ENCODE measurements at regions not wholly inside any gene's neighbourhood (a gene's known extent, or its start where the extent isn't known, plus 50 kb on each side); places are given as distances from the start of the nearest gene placed in this dataset.

DNA sequence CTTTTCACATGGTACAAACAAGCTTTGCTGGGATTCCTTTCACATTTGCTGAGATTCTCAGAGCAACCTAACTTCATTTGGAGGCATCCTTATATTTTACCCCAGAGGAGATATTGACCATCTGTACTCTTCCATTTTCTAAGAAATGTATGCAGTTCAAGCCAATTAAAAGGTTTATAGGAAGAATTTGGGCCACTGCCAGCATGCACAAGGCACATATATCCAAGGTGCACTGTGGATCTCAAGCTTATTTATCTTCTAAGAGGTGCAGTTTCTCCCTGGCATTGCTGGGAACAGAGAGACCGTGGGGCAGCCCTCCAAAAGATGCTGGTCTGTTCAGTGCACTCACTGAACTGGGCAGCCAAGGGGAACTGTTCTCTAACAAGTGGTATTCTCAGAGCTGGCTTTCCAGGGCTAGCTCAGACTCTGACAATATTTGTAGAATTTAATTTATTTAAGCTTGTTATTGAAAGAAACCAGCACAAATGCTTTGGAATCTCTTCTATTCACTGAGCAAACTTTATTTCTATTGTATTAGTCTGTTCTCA, 213.3 kb downstream of the TENT4A start:
- DNase-seq, result peak; percentile 25 to 57

DNA sequence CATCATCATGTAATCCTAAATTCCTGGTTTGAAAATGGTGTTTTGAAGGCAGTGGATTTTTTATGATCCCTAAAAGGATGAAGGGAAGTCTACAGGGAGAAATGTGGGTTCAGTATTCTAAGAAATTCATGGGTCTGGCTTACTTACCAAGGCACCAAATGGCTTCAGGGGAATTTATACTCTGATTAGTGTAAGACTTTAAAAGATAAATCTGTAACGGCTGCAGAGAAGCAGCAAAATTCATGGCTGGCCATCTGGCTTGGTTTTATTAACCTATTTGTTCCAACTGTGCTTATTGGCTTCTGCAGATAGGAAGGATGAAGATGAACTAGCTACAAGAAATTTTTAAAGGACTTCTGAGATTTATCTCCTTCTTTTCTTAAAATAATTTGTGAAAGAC, 222.8 kb downstream of the TENT4A start:
- DNase-seq, result peak; percentile 15 to 85

DNA sequence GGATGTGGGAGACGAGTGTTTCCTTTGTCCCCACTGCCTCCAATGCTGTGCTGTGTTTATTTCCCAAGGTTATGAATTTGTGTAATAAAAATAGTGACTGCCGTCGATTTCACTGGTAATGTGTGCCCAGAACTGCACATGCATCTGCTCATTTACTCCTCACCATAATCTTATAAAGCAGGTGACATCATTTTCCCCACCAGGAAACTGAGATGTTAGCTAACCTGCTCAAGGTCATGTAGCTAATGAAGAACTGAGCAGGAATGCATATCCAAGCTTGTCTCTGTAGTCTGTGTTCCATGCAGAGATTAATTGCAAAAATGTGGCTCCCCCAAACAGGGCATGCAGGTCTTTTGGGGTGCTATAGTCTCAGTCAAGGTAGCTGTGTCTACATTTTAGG, 224.4 kb downstream of the TENT4A start:
- DNase-seq, result no peak

DNA sequence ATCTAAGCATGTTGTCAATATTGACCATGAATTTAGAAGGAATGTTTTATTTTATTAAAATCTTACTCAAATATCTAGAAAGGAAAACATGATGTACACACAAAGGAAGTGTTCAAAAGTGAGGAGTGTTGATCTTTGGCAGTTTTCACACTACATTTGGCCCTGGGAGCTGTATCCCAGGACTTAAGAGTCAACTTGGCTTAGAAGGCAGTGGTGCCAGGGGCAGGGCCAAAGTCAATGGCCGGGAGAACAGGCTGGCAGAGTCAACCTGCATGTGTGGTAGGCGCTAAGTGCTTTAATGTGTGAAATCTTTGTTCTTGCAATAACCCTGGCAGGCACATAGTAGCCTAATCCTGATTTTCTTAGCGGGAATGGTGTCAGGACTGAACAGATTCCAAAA, 228.4 kb downstream of the TENT4A start:
- DNase-seq, result no peak

DNA sequence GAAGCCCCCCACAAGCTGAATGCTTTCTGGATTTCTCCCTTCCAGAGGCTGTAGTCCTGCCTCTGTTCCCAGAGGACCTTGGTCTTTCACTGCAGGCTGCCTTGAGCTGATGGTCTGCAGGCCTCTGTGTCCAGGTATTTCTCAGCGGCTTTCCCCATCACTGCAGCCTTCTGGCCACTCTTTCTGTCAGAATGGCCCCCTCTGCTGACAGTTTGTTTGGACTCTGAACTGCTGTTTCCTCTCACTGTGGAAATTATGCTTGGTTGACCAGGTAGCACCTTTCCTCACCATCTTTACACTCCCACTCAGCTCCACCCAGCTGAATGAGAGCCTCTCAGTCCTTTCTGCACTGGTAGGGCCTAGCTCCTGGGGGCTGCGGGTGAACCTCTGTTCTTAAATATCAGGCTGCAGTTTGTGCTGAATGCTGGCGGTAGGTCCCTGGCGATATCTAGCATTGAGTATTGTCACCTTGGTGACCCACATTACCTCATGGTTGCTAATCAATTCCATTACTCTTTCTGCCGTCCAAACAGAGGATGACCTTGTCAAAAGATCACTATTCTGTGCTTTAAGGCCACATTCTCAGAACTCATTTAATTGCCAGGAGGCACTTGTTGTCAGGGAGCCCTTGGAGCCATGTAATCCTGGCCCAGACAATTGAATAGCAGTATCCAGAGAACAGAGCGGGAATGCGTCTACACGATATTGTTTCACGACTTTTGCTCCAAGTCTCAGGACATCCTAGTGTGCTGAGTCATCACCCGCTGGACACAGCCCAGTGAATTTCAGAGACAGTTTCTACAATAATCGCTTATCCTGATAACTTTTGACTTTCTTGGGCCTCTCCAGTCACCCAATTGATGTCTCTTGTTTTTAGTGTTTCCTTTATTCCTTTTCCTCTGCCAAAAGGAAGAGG, 230.2 kb downstream of the TENT4A start:
- DNase-seq, result no peak

DNA sequence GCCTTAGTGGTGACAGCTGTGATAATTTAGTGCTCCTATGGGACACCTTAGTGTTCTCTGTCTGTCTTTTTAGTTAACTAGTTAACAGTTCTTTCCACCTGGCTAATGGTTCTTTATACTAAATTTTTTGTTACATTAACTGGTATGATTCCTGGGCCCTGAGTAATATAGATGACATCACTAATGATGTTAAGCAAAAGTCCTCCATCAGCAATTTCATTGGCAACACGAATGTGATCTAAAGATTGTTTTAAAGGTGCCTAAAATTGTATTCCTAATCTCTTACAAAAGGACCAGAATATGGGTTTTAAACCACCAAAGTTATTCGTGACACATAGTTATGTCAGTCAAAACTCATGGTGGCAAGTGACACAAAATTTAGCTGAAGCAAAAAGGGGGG, 235.3 kb downstream of the TENT4A start:
- no peak for DNase-seq

DNA sequence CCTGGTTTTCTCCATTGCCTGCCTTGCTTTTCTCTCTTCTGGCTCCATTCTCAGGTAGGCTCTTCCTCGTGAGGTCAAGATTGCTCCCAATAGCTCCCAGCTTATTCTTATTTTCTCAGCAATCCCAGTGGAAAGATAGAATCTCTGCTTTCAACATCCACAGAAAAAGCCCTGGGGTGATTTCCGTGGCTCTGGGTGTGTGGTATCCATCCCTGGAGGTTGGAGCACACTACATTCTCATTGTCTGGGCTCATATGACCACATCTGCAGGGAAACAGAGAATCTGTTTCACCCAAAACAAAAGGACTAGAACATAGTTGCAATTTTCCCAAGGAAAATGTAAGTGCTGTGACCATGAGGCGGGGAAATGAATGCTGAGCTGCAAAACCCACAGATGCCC, 236.0 kb downstream of the TENT4A start:
- DNase-seq, result no peak

DNA sequence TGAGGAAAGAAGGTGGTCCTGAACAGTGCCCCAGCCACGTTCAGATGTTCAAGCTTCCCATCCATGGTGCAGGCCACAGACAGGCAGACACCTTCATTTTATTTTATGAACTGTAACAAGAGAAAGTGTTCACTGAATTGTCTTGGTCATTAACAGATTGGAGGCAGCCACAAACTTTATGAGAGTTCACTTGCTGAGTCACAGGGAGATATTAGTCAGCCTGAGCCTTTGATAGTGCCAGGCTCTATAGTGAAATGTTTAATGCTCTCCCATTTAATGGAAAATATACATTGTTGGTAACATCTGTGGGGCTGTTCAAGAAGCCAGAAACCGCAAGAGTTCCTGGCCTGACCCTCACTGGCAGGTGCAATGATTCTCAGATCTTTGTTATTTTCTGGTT, 237.0 kb downstream of the TENT4A start:
- DNase-seq, result no peak

DNA sequence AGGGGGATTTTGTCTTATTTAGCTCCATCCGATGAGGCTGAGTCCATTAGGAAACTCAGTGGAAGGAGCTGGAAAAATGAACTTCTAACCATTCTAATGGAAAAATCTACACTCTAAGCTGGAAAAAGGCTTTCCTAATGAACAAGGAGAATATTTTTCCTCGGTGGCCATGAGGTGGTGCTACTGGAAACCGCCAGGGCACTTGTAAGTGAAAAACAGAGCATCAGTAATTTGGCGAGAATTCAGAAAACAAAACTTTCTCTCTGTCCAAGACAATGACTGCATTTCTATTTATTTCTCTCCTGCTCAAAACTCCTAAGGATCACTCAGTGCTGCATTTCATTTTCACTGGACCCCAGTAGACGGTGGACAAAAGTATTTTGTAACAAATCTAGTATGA, 237.6 kb downstream of the TENT4A start:
- no peak for DNase-seq

DNA sequence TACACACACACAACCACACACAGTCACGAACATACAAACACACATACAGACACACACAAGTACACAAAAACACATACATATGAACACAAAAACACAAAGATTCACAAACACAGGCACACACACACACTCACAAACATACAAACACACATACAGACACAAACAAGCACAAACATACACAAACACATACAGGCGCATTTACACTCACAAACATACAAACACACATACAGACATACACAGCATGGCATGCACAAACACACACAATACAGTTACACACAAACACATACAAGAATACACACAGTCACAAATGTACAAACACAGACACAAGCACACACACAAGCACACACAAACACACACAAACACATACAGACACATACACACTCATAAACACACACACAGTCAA, 247.9 kb downstream of the TENT4A start:
- DNase-seq, result no peak

DNA sequence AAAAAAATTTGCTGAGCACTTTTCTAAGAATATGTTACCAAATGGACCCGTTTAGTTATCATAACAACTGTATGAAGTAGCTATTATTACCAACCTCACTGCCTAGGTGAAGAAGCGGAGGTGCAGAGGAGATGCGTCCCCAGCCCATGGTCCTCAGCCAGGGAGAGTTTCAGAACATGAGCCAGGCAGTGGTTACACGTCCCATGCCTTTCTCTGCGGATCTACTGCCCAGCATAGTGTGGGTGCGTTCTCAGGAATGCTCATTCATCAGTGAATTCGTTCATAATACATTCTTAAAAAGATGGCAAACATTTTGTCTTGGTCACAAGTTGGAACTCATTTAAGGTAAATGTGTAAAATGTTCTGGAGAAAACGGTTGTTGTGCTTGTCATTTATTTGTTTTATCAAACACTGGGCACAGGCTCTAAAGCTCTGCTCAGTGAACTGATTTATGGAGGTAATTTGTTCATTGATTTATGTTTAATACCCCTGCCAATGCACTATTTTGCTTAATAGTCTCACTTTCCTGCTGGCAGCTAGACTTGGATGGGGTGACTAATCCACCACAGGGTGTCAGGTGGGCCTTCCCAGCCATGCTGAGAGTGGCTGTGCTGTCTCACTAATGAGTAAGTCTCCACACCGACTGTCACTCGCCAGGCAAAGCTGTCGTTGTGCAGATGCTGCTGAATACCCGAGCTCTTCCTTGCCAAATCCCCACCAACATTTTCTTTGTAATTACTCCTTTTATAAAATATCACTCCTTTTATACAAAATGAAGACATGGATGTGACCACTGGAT, 248.8 kb downstream of the TENT4A start:
- peak; percentile 50 to 80 for DNase-seq

DNA sequence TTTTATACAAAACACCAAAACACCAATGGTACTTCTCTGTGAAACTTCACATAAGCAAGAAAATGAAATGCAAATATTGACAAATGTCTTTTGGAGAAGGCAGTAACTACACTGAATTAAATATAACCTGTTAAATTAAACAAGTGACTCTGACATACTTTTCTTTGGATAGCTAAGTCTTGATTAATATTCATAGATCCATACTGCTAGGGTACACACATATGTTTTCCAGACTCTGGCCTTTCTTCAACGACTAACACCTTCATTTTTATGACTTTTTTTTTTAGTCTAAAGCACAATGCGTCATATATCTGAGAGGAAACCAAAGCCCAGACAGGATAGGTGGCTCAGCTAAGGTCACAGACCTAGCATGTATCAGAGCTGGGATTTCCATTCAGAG, 263.7 kb downstream of the TENT4A start:
- DNase-seq, result no peak

DNA sequence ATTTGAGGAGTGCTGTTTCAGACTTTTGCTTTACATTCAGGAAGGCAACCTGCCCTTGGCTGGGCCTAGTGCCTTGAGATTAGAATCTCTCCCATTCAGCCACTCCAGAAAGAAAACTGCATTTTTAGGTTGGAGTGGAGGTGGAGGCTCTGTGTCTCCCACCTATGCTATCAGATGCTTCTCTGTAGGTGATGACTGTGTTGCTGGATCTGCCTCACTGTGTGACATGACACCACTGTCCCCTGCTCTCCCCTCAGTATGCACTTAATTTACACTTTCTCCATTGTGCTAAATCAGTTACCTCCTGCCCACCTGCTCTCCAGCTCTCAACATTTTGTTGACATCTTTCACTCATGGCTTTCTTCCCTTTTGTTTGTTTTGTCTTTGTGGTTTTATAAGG, 265.8 kb downstream of the TENT4A start:
- no peak for DNase-seq

DNA sequence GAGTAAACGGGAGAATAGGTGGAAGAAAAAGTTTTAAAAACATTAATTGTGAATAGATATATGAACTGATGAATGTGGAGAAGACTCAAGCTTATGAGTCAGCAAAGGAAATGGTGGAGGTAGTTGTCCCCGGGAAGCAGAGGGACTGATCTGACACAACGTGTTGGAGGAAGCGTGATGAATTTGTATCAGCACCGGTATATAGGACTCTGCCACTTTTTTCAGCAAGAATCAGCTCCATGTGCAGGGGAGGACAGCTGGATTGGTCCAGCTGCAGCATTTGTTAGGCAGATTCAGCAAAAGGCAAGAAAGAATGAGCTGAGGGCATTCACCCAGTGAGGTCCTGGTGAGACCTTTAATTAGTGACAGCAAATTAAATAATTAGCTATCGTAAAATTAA, 276.0 kb downstream of the TENT4A start:
- DNase-seq, result no peak

DNA sequence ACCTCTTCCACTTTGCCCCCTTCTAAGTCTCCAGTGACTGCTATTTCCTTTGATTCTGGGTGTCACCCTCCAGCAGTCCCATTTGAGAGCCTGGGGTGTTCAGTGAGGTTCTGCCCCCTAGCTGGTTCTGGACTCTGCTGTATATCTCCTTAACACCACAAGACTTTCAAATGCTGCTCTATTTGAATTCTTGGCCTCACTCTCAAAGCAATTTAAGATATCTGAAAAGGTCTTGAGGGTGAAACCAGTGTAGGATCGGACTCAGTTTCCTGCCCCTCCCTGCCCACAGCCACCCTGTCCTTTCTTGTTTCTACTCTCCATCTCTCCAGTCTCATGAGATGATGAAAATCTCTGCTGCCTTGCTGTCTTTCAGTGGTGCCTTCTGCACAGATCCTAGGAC, 280.9 kb downstream of the TENT4A start:
- no peak for DNase-seq

DNA sequence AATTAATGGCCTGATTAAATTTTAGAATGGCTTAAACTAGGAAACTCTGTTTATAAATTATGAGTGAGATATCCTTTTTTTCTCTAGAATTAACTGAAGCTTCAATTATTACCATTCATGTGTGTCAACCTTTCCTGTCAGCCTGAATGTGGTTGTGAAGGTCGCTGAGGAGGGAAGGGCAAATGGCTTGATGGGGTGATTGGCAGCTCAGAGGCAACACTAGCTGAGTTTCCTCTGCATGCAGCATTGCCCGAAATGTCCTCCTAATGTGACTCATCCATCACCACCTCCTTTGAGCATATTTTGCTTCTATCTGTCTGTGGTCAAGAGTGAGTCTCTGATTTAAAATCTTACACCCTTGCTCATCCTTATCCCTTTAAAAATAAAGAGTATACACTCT, 281.9 kb downstream of the TENT4A start:
- no peak for DNase-seq

DNA sequence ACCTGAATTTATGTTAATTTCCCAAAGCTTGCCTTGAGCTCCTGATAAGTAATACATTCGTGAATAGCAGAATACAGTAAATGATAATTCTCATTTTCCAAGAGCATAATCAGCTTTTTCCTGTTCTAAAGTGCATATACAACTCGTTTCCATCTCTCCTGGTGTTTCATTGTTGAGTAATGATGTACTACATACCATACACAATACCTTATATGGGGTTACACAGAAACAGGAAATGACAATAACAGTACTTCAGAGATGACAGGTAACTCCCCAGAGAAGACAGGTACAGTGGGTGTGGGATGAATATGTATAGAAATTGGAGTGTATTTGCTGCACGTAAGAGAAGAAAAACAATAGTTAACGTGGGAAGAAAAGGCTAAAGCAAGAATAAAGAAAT, 287.1 kb downstream of the TENT4A start:
- DNase-seq, result no peak

DNA sequence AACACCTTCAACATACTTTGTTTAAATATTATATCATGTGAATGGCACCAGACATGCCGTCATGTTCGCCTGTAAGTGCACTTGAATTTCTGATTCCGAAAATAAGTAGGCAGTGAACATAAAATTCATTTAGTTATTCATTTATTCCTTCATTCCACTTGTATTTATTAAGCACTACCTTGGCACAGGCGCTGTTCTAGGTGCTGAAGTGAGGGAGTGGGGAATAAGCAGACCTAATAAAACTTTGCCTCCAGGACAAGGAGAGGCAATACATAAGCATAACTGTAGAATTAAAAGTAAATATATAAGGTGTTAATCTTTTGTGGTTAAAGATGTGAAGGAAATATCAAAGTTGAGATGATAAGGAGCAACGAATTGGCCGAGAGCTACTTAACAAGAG, 297.4 kb downstream of the TENT4A start:
- DNase-seq, result no peak

DNA sequence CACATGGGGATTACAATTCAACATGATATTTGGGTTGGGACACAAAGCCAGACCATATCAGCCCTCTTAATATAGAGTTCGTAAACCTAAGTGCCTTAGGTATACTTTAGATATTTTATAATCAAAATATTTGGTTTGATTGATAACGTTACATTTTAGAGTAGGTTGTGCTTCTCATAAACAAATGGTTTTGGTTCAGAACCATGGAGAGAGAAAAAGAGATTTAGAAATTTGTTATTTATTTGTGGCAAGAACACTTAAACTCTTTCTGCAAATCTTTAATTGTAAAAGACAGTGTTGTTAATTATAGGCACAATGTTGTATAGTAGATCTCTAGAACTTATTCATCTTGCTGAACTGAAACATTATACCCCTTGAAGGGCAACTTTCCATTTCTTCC, 298.8 kb downstream of the TENT4A start:
- DNase-seq, result no peak

DNA sequence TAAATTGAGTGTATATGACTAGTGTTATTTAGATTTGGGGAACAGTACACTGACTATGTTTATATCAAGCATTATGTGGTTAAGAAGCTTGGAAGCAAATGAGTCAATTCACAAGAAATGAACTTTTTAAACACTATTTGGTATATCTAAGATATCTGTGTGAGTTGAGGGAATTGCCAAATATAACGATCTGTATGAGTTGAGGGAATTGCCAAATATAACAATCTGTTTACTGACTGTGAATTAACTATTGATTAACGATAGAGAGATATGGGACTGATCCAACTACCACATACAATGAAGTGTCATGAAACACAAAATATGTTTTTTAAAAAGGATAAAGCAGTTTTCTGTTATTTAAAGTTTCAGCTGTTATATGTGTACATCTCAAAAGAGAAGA, 301.4 kb downstream of the TENT4A start:
- DNase-seq, result no peak

DNA sequence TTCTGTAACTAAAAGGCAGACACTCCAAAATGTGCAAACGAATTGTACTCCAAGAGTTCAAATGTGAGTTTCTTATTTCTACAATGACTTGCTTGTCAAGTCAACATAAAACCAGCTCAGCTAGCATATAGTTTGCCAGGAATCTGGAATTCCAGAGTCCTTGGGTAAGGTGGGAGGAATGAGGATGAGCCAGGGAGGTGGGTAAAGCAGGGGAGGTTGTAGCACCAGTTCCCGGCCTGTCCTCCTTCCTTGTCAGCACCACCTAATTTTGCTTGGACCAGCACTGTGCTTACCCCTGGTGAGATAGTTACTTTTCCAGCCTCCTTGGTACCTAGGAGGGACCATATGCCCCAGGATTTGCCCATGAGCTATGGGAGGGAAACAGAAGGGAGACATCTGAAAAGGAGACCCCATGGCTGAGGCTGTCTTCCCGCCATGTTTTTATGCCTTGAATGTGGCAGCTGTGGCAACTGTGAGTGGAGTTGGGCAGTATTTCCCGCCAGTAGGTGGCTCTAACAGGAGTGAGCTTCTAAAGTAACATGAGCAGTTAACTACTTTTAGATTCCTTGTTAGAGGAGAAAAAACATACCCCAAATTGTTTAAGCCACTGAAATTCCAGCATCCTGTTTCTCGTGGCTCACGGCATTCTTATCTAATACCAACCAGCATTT, 302.5 kb downstream of the TENT4A start:
- peak in 1 of 2 experiments; percentile 49 for DNase-seq

DNA sequence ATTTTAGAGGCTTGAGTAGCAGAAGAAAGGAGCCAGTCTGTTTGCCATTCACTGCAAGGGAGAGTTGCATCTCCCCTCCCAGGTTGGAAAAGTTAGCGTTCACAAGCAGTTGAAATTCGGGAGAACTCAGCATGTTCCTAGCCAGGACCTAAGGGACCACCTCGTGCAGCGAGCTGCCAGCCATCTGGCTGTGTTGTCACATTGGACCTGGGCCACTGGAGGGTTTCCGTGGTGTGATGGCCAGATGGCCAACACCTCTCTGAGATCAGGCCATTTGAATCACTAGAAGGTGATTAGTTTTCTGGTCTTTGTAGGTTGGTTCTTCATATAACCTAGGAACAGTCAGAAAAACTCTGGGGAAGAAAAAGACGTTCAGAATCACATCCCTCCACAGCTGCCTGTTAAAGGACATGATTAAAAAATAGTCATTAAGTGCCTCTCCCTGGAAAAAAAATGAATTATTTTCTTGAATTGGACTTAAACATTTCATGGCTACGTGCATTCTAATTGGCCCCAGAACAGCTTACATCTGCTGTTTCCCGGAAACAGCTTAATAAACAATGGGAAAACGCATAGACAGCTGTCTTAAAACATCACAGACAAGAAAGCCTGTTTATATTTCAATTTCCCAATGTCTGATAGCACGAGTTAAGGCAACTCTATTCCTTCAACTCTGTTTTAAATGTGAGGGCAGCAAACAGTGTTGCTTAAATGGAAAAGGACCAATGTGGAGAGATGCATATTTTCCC, 303.9 kb downstream of the TENT4A start:
- peak; percentile 57 to 93 for DNase-seq

DNA sequence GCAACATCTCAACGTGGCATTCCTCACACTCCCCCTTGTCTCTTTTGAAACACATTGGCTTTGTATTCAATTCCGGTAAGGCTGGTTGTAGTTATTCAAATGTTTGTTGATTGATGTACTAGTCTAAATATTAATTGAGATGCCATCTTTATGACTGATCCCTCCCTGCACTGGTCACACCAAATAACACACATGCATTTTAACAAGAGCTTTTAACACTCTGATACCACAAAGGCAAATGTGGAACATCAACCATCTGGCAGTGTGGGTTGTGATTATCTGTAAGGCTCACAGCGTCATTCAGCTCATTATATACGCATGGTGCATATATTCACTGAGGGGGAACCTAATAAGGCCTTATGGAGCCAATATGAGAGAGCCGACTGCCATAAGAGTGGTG, 305.0 kb downstream of the TENT4A start:
- DNase-seq, result peak in 1 of 2 experiments; percentile 34
